ENCODE measurements at regions not wholly inside any gene's neighbourhood (a gene's known extent, or its start where the extent isn't known, plus 50 kb on each side); places are given as distances from the start of the nearest gene placed in this dataset.
A peak's percentile ranks its signal among the peaks of the same experiment; 100 is the strongest.

GRCh38 chr6:137989664-137990063, 117.6 kb downstream of the PERP start:
- H3K36me3 ChIP-seq, result no peaks in the 10 kb centered on the region
- no peaks in the 10 kb centered on the region for H3K27me3 ChIP-seq
- TF ChIP-seq CTCF (IDR thresholded peaks at IDR 0.05), result no peak
- DNase-seq (ENCODE audit: low spot score), result no peak
- H3K4me1 ChIP-seq, result no peaks in the 10 kb centered on the region
- H3K4me3 ChIP-seq, result no peak overlapping the region
- no peaks in the 10 kb centered on the region for H3K9me3 ChIP-seq
- H3K27ac ChIP-seq, result no peak overlapping the region

GRCh38 chr6:137995371-137995770, 111.8 kb downstream of the PERP start:
- TF ChIP-seq CTCF (IDR thresholded peaks at IDR 0.05), result no peak
- Histone ChIP-seq H3K4me3 (no peak overlapping the region), H3K9me3 (peaks cover 0 to 8% of the 10 kb centered on the region in 2 donors), H3K36me3 (no peaks in the 10 kb centered on the region), H3K4me1 (no peaks in the 10 kb centered on the region), H3K27me3 (no peaks in the 10 kb centered on the region), H3K27ac (no peak overlapping the region)
- DNase-seq (ENCODE audit: low spot score), result no peak

- Histone ChIP-seq H3K27me3 (no peaks in the 10 kb centered on the region), H3K9me3 (peaks cover 0 to 8% of the 10 kb centered on the region in 2 donors), H3K36me3 (no peaks in the 10 kb centered on the region), H3K4me3 (no peak overlapping the region), H3K4me1 (no peaks in the 10 kb centered on the region), H3K27ac (no peak overlapping the region)
- TF ChIP-seq CTCF (IDR thresholded peaks at IDR 0.05), result no peak
- DNase-seq (ENCODE audit: low spot score), result no peak
These were observed 108.7 kb downstream of the PERP start for GRCh38 chr6:137998461-137999019.

GRCh38 chr6:137999815-138000214, 107.4 kb downstream of the PERP start:
- TF ChIP-seq CTCF (IDR thresholded peaks at IDR 0.05), result no peak
- Histone ChIP-seq H3K4me1 (no peaks in the 10 kb centered on the region), H3K4me3 (no peak overlapping the region), H3K9me3 (peaks cover 0 to 8% of the 10 kb centered on the region in 2 donors), H3K36me3 (no peaks in the 10 kb centered on the region), H3K27me3 (no peaks in the 10 kb centered on the region), H3K27ac (no peak overlapping the region)
- DNase-seq (ENCODE audit: low spot score), result no peak

- Histone ChIP-seq H3K27me3 (no peaks in the 10 kb centered on the region), H3K36me3 (no peaks in the 10 kb centered on the region), H3K27ac (no peak overlapping the region), H3K4me1 (no peaks in the 10 kb centered on the region), H3K9me3 (peaks cover 0 to 8% of the 10 kb centered on the region in 2 donors), H3K4me3 (no peak overlapping the region)
- no peak for DNase-seq (ENCODE audit: low spot score)
- TF ChIP-seq CTCF (IDR thresholded peaks at IDR 0.05), result no peak
These were observed 106.3 kb downstream of the PERP start for GRCh38 chr6:138000941-138001340.

GRCh38 chr6:138001750-138002349, 105.4 kb downstream of the PERP start:
- peak; percentile 63 to 89 for TF ChIP-seq CTCF (IDR thresholded peaks at IDR 0.05)
- H3K27ac ChIP-seq, result no peak overlapping the region
- no peaks in the 10 kb centered on the region for H3K27me3 ChIP-seq
- no peak overlapping the region for H3K4me3 ChIP-seq
- H3K4me1 ChIP-seq, result no peaks in the 10 kb centered on the region
- peak; percentile 66 for DNase-seq (ENCODE audit: low spot score)
- H3K36me3 ChIP-seq, result no peaks in the 10 kb centered on the region
- H3K9me3 ChIP-seq, result peaks cover 0 to 8% of the 10 kb centered on the region in 2 donors
